Stomach (tissue), 4 donors: ENCODE measurements at regions not wholly inside any gene's neighbourhood (a gene's known extent, or its start where the extent isn't known, plus 50 kb on each side); places are given as distances from the start of the nearest gene placed in this dataset.

Experiments used
- CTCF ChIP-seq, 7 experiments: fragments of 450-650 bp in 4 of 7; fragments of 200-600 bp in 3 of 7; sonication (generic) in 3 of 7; IDR thresholded peaks; one replicate each; pipeline ENCODE4 v1.5.1; 2016 to 2019; ENCODE audit warnings: antibody characterized with exemption in 7 of 7, control low read depth in 2 of 7, mild to moderate bottlenecking in 1 of 7
- POLR2AphosphoS5 ChIP-seq, 3 donors: sonication (generic); formaldehyde crosslinking; IDR thresholded peaks; one replicate each; pipeline ENCODE4 v1.6.1; 2016; ENCODE audit warnings: antibody characterized with exemption in 3 of 3

GRCh38 chr15:97838606-97839210 is 121.8 kb upstream of the ARRDC4 start:
- TF ChIP-seq POLR2AphosphoS5 (IDR thresholded peaks at IDR 0.05) (no peak), CTCF (IDR thresholded peaks at IDR 0.05) (no peak)
